Stomach (tissue), 4 donors: ENCODE measurements at regions not wholly inside any gene's neighbourhood (a gene's known extent, or its start where the extent isn't known, plus 50 kb on each side); places are given as distances from the start of the nearest gene placed in this dataset.

Experiments used
- EP300 ChIP-seq: sonication (generic); formaldehyde crosslinking; IDR thresholded peaks from one replicate; pipeline ENCODE4 v1.6.1; 2017; ENCODE audit warnings: antibody characterized with exemption
- POLR2A ChIP-seq, 4 donors: fragments of 450-650 bp; IDR thresholded peaks; one replicate each; pipeline ENCODE4 v1.6.1; 2016; ENCODE audit warnings: antibody characterized with exemption in 4 of 4, control low read depth in 2 of 4, mild to moderate bottlenecking in 1 of 4, moderate library complexity in 1 of 4
- POLR2AphosphoS5 ChIP-seq, 3 donors: sonication (generic); formaldehyde crosslinking; IDR thresholded peaks; one replicate each; pipeline ENCODE4 v1.6.1; 2016; ENCODE audit warnings: antibody characterized with exemption in 3 of 3
- TF ChIP-seq, protein P1 (sequence below), 7 experiments: fragments of 450-650 bp in 4 of 7; fragments of 200-600 bp in 3 of 7; sonication (generic) in 3 of 7; IDR thresholded peaks; one replicate each; pipeline ENCODE4 v1.5.1; 2016 to 2019; ENCODE audit warnings: antibody characterized with exemption in 7 of 7, control low read depth in 2 of 7, mild to moderate bottlenecking in 1 of 7

DNA sequence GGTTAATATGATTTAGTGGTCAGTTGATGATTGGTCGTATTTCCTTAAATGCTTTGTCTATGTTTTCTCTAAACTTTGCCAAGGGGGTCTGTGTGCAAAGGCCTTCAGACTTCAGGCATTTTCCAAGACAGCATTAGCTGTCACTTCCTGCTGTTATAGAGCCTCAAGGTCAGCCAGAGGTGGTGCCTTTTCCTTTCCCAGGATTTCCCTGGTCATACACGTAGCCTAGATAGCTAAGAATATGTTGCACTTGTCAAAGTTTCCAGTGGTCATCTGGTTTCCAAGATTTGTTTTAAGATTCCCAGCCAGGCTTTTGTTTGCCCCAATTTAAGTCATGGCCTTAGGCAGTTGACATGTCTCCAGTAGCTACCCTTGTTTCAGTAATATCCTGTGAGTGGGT, 133.2 kb upstream of the IGFBP3 start:
- TF ChIP-seq, protein P1, sequence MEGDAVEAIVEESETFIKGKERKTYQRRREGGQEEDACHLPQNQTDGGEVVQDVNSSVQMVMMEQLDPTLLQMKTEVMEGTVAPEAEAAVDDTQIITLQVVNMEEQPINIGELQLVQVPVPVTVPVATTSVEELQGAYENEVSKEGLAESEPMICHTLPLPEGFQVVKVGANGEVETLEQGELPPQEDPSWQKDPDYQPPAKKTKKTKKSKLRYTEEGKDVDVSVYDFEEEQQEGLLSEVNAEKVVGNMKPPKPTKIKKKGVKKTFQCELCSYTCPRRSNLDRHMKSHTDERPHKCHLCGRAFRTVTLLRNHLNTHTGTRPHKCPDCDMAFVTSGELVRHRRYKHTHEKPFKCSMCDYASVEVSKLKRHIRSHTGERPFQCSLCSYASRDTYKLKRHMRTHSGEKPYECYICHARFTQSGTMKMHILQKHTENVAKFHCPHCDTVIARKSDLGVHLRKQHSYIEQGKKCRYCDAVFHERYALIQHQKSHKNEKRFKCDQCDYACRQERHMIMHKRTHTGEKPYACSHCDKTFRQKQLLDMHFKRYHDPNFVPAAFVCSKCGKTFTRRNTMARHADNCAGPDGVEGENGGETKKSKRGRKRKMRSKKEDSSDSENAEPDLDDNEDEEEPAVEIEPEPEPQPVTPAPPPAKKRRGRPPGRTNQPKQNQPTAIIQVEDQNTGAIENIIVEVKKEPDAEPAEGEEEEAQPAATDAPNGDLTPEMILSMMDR (IDR thresholded peaks at IDR 0.05): no peak
- TF ChIP-seq EP300: no peak
- TF ChIP-seq POLR2AphosphoS5 (IDR thresholded peaks at IDR 0.05): no peak
- no peak for TF ChIP-seq POLR2A (IDR thresholded peaks at IDR 0.05)
